Body of pancreas (tissue), 4 donors: ENCODE measurements at regions not wholly inside any gene's neighbourhood (a gene's known extent, or its start where the extent isn't known, plus 50 kb on each side); places are given as distances from the start of the nearest gene placed in this dataset.

Experiments
- CTCF ChIP-seq, 7 experiments: fragments of 450-650 bp in 4 of 7; fragments of 200-600 bp in 3 of 7; sonication (generic) in 3 of 7; IDR thresholded peaks; one replicate each; pipeline ENCODE4 v1.5.1; 2016 to 2019; ENCODE audit warnings: antibody characterized with exemption in 7 of 7
- POLR2A ChIP-seq, 3 donors: fragments of 450-650 bp; IDR thresholded peaks; one replicate each; pipeline ENCODE4 v1.6.1; 2016; ENCODE audit warnings: antibody characterized with exemption in 3 of 3, mild to moderate bottlenecking in 2 of 3

- TF ChIP-seq CTCF (IDR thresholded peaks at IDR 0.05): no peak
- TF ChIP-seq POLR2A (IDR thresholded peaks at IDR 0.05): no peak
Observed at GRCh38 chrX:69019073-69019890, 146.0 kb downstream of the PJA1 start.
